Thymus (tissue), 11 donors: ENCODE measurements at regions not wholly inside any gene's neighbourhood (a gene's known extent, or its start where the extent isn't known, plus 50 kb on each side); places are given as distances from the start of the nearest gene placed in this dataset.

Experiments
- DNase-seq, 9 donors: peaks; one replicate each; pipeline ENCODE4 v3.0.0-alpha.2; 2013; ENCODE audit warnings: low spot score in 9 of 9, low read depth in 6 of 9, missing footprints in 1 of 9
- H3K27ac ChIP-seq, 2 donors: one replicate each; pipeline ENCODE4 v1.5.1; 2013; ENCODE audit warnings: control low read depth in 1 of 2, low read depth in 1 of 2, low read length in 1 of 2, mild to moderate bottlenecking in 1 of 2, moderate library complexity in 1 of 2
- H3K27me3 ChIP-seq, 2 donors: one replicate each; pipeline ENCODE4 v1.5.1; 2013; ENCODE audit warnings: low read length in 1 of 2; ENCODE audit not compliant: control insufficient read depth in 2 of 2, insufficient read depth in 1 of 2
- H3K36me3 ChIP-seq, 2 donors: one replicate each; pipeline ENCODE4 v1.5.1; 2013; ENCODE audit warnings: low read length in 1 of 2, mild to moderate bottlenecking in 1 of 2, moderate library complexity in 1 of 2; ENCODE audit not compliant: control insufficient read depth in 2 of 2, insufficient read depth in 2 of 2
- H3K4me1 ChIP-seq, 2 donors: one replicate each; pipeline ENCODE4 v1.5.1; 2013; ENCODE audit warnings: low read length in 2 of 2; ENCODE audit not compliant: control insufficient read depth in 2 of 2, insufficient read depth in 2 of 2
- H3K4me3 ChIP-seq, 2 donors: one replicate each; pipeline ENCODE4 v1.5.1; 2013; ENCODE audit warnings: low read length in 2 of 2, control low read depth in 1 of 2, mild to moderate bottlenecking in 1 of 2
- H3K9me3 ChIP-seq, 2 donors: one replicate each; pipeline ENCODE4 v1.5.1; 2013; ENCODE audit warnings: low read length in 1 of 2, mild to moderate bottlenecking in 1 of 2; ENCODE audit not compliant: control insufficient read depth in 2 of 2, insufficient read depth in 1 of 2
- WGBS: extraction: QIAGEN DNeasy Blood & Tissue Kit; methylation state at CpG from one replicate; pipeline ENCODE4 v1.1.7; 2013; 5-methylcytosine and 5-hydroxymethylcytosine counted together
- donor health status: healthy.

DNA sequence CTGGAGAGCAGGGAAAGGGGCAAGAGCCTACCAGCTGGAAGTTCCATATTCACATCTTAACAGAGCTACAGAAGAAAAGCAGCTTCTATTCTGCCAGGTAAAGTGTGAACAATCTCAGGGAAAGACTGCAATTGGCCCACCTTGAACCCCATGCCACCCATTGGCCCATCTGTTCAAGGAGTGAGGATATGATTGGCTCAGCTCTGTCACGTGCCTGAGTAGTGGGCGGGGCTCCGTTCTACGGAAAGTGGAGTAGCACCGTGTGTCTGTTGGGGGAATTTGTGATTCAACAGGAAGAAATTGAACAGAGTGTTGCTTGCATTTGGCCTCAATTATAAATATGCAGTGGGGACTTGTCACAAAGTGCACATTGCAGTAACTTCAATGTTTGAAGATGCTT is 81.8 kb downstream of the MINAR1 start:
- Histone ChIP-seq H3K36me3 (no peaks in the 10 kb centered on the region), H3K4me1 (no peaks in the 10 kb centered on the region), H3K9me3 (no peaks in the 10 kb centered on the region), H3K4me3 (no peak overlapping the region), H3K27me3 (no peaks in the 10 kb centered on the region), H3K27ac (no peak overlapping the region)
- 95% methylated on average over 5 of the region's 5 CpGs for WGBS
- DNase-seq = no peak

DNA sequence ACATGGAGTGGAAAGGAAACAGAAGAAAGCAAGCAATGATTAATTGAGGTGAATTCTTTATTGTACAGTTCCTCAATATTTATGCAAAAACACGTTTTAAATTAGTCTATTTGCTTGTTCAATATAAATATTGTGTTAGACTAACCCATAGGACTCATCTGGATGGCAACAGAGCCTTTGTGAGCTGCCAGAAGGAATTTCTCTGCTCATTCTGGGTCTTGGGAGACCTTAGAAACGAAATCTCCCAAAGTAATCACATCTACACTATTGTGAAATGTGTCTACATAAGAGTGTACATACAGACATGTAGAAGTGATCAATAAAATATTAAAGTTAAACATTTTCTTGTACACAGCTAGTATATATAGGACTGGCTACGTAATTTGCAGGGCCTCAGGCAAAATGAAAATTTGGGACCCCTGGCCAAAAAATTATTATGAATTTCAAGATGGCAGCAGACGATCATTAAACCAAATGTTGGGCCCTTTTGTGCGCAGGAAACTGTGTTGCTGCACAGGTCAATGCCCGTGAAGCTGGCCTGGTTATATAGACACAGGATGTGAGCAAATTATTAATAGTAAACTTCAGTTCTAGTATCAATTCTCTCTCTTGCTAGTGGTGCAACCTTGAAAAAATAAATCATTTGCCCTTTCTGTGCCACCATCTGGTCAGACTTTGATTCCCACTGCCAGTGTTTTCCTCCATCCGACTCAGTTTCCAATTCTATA is 83.3 kb downstream of the MINAR1 start:
- no peaks in the 10 kb centered on the region for H3K27me3 ChIP-seq
- no peak overlapping the region for H3K4me3 ChIP-seq
- no peak overlapping the region for H3K27ac ChIP-seq
- H3K4me1 ChIP-seq = no peaks in the 10 kb centered on the region
- no peaks in the 10 kb centered on the region for H3K9me3 ChIP-seq
- no peak for DNase-seq
- WGBS = 87% methylated on average over 7 of the region's 7 CpGs
- H3K36me3 ChIP-seq = no peaks in the 10 kb centered on the region

DNA sequence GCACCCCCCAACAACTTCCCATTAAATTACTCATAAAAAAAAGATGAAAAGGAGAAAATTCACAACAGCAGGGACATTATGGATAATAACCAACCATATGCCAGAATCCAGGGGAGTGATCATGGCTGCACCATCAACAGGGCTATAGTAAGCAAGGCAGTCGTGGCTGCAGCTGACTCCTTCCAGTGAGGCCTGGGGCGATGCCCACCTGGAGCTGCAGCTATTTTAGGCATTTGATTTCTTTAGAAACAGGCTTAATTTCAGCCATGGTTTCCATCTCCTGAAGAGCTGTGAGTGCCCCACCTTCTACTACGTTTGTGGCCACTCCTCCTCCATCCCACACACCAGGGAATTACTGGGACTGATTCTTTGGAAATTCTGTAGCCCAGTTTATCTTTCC is 84.0 kb downstream of the MINAR1 start:
- 73% methylated on average over 3 of the region's 3 CpGs for WGBS
- DNase-seq = no peak
- no peaks in the 10 kb centered on the region for H3K4me1 ChIP-seq
- no peaks in the 10 kb centered on the region for H3K27me3 ChIP-seq
- no peaks in the 10 kb centered on the region for H3K9me3 ChIP-seq
- no peak overlapping the region for H3K4me3 ChIP-seq
- H3K27ac ChIP-seq = no peak overlapping the region
- no peaks in the 10 kb centered on the region for H3K36me3 ChIP-seq

DNA sequence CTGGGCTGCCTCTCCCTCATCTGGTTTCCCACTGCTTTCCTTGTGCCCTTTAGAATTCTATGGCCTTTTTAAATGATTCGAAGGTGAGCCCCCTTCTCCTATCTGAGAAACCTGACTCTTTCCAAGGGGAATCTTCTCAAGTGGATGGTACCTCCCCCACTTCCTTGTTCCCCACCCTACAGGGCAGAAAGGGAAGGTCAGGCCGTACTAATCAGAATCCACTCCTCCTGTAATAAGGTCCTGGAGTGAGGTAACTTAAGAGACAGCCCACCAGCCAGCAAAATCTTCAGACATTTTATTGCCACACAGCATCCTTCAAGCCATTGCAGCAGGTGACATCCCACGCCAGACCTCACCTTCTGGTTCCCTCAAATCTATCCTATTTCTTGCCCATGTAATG is 84.5 kb downstream of the MINAR1 start:
- Histone ChIP-seq H3K9me3 (no peaks in the 10 kb centered on the region), H3K36me3 (no peaks in the 10 kb centered on the region), H3K4me1 (no peaks in the 10 kb centered on the region), H3K4me3 (no peak overlapping the region), H3K27ac (no peak overlapping the region), H3K27me3 (no peaks in the 10 kb centered on the region)
- DNase-seq = no peak
- WGBS = 87% methylated on average over 3 of the region's 3 CpGs

DNA sequence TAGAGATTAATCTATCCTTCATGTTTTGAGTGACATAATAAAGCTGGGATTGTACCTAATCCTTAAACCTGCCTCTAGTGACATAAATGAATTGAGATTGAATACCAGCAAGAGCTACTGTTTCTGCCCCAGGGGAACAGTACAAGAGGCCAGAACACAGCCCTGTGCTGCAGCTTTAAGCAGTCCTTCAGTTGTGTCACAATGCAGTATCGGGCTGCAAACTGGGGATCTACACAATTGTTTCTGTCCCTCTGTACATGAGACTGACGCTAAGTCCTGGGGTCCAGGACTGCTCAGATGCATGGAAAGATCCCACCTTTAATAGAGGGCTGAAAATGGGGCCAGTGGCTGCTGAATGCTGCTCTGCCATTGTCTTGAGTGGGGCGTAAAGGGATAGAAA is 87.5 kb downstream of the MINAR1 start:
- 92% methylated on average over 3 of the region's 3 CpGs for WGBS
- Histone ChIP-seq H3K27me3 (no peaks in the 10 kb centered on the region), H3K36me3 (no peaks in the 10 kb centered on the region), H3K9me3 (no peaks in the 10 kb centered on the region), H3K27ac (no peak overlapping the region), H3K4me3 (no peak overlapping the region), H3K4me1 (no peaks in the 10 kb centered on the region)
- DNase-seq = no peak

DNA sequence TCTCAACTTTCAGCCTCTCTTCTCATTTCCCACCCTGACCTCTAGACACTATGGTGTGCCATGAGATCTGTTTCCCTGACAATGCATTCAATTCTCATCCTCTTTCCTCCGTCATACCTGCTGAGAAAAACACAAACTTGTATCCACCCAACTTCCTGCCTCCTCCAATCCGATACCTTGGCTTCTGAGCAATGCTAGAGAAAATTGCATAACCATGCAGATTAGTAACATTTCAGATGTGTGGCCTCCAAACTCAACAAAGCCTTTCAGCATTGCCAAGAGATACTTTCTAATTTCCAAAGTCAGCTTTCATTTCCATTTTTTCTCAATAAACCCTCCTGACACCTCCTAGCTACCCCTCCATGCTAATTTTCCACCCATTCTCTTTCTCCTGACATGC is 88.5 kb downstream of the MINAR1 start:
- Histone ChIP-seq H3K4me1 (no peaks in the 10 kb centered on the region), H3K36me3 (no peaks in the 10 kb centered on the region), H3K9me3 (no peaks in the 10 kb centered on the region), H3K27ac (no peak overlapping the region), H3K27me3 (no peaks in the 10 kb centered on the region), H3K4me3 (no peak overlapping the region)
- DNase-seq = no peak
- WGBS = 94% methylated on average over 2 of the region's 2 CpGs

DNA sequence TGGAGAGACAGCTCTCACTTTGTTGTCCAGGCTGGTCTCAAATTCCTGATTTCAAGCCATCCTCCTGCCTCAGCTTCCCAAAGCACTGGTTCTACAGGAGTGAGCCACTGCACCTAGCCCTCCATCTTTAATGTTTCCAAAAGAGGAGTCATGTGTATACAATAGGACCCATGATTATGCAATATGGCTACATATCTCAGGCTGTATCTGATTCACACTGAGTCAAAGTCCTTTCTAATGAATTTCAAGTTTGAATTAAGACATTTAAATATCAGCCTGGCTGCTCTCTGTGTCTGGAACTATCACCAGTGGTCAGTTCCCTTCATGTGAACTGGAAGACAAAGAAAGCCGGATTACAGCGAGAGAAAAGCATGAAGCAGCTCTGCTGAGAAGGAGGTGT is 90.5 kb downstream of the MINAR1 start:
- 98% methylated on average over 2 of the region's 2 CpGs for WGBS
- no peaks in the 10 kb centered on the region for H3K4me1 ChIP-seq
- no peak for DNase-seq
- no peak overlapping the region for H3K4me3 ChIP-seq
- H3K9me3 ChIP-seq = no peaks in the 10 kb centered on the region
- H3K27ac ChIP-seq = no peak overlapping the region
- no peaks in the 10 kb centered on the region for H3K36me3 ChIP-seq
- no peaks in the 10 kb centered on the region for H3K27me3 ChIP-seq

DNA sequence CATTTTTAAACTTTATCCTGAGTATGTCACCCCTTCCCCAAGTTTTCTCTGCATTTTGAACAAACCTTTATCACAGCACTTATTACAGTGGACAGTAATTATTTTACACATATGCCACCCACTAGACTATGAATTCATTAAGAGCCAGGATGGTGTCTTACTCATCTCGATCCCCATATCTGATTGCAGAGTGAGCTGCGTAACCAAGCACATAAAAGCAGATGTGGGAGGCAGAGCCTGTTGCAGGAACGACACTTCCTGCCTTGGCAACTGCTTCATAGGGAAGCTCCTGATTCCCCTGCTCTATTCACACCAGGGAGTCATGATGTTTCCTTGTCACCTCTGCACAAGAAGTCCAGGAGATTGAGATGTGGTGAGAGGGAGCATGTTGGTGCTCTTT is 91.1 kb downstream of the MINAR1 start:
- Histone ChIP-seq H3K9me3 (no peaks in the 10 kb centered on the region), H3K27ac (no peak overlapping the region), H3K27me3 (no peaks in the 10 kb centered on the region), H3K36me3 (no peaks in the 10 kb centered on the region), H3K4me1 (no peaks in the 10 kb centered on the region), H3K4me3 (no peak overlapping the region)
- WGBS = 73% methylated on average over 3 of the region's 3 CpGs
- no peak for DNase-seq

DNA sequence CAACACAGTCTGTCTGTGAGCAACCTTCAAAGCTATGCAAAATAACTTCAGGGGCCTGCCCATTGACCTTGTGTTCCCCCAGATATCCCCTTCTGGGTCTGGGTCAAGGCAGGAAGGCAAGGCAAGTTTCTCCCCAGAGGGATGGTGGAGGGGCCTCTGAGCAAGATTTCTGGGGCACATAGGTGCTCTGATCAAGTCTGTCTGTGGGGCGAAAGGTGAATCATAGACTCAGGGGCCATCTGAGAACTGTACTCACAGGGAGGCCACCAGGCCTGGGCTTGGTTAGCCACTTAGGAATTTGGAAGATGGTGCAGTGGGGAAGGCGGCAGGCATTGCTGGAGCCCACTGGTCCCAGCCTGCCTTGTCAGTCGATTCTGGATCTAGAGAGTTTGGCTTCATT is 92.4 kb downstream of the MINAR1 start:
- Histone ChIP-seq H3K4me3 (no peak overlapping the region), H3K27ac (no peak overlapping the region), H3K9me3 (no peaks in the 10 kb centered on the region), H3K4me1 (no peaks in the 10 kb centered on the region), H3K36me3 (no peaks in the 10 kb centered on the region), H3K27me3 (no peaks in the 10 kb centered on the region)
- WGBS = 97% methylated on average over 3 of the region's 3 CpGs
- no peak for DNase-seq

DNA sequence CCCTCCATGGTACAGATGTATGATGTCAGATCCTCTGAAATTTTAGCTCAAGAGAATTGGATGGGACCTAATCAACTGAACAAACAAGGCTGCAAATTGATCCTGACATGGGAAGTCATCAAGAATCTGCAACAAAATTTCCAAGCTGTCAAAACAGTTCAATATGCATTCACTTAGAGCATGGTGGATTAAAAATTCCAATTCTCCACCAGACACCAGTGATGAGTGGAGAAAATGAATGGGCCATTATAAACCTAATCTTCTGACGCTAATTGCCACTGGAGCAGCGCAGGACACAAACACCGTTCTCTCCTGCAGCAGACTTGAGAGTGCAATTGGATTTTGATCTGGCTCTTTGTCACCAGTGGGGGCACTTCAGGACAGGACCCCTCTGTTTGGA is 94.2 kb downstream of the MINAR1 start:
- 97% methylated on average over 3 of the region's 3 CpGs for WGBS
- H3K4me3 ChIP-seq = no peak overlapping the region
- no peaks in the 10 kb centered on the region for H3K9me3 ChIP-seq
- no peaks in the 10 kb centered on the region for H3K36me3 ChIP-seq
- no peaks in the 10 kb centered on the region for H3K4me1 ChIP-seq
- no peaks in the 10 kb centered on the region for H3K27me3 ChIP-seq
- DNase-seq = no peak
- no peak overlapping the region for H3K27ac ChIP-seq
